Mesothelial cell of epicardium (in vitro differentiated cells): ENCODE measurements at regions not wholly inside any gene's neighbourhood (a gene's known extent, or its start where the extent isn't known, plus 50 kb on each side); places are given as distances from the start of the nearest gene placed in this dataset.

Experiments
- DNase-seq, 2 experiments: peaks; one replicate each; pipeline ENCODE4 v3.0.0; 2021; ENCODE audit warnings: low spot score in 2 of 2; ENCODE audit not compliant: unreplicated experiment in 2 of 2
- H3K27ac Mint-ChIP-seq: 2 replicates; pipeline ENCODE4 v1.8.0; 2021; ENCODE audit warnings: mixed read lengths
- H3K27me3 Mint-ChIP-seq: 2 replicates; pipeline ENCODE4 v1.8.0; 2021; ENCODE audit warnings: low read depth, mixed read lengths
- H3K36me3 Mint-ChIP-seq: 2 replicates; pipeline ENCODE4 v1.8.0; 2021; ENCODE audit warnings: mixed read lengths
- H3K4me1 Mint-ChIP-seq: 2 replicates; pipeline ENCODE4 v1.8.0; 2021; ENCODE audit warnings: mixed read lengths
- H3K4me3 Mint-ChIP-seq: 2 replicates; pipeline ENCODE4 v1.8.0; 2021; ENCODE audit warnings: mild to moderate bottlenecking, moderate library complexity, mixed read lengths
- H3K9me3 Mint-ChIP-seq: 2 replicates; pipeline ENCODE4 v1.8.0; 2021; ENCODE audit warnings: mixed read lengths
- TF ChIP-seq, protein P1 (sequence below): fragments of 200-600 bp; sonication (generic); IDR thresholded peaks from one replicate; pipeline ENCODE4 v1.5.0; 2021; ENCODE audit warnings: antibody characterized with exemption; ENCODE audit not compliant: unreplicated experiment

DNA sequence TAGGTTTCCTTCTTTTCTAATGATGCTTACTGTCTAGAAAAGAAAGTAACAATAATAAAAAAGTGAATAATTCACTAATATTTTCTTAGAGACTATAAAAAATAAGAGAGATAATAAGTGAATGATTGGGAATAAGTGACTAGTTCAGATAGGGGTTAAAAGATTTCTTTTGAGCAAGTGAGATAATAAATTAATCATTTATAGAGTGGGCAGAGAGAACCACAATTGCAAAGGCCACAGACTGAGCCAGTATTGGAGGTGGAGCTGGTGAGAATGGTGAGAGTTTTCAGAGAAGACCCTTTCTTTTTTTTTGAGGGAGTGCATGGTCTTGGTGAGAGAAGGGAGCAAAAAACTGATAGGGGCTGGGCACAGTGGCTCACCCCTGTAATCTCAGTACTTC lies 159.1 kb upstream of the SALL1 start:
- no peak overlapping the region for H3K27ac Mint-ChIP-seq
- H3K4me1 Mint-ChIP-seq = peaks cover 2% of the 10 kb centered on the region
- no peaks in the 10 kb centered on the region for H3K36me3 Mint-ChIP-seq
- H3K4me3 Mint-ChIP-seq = no peak overlapping the region
- no peak for DNase-seq
- TF ChIP-seq, protein P1, sequence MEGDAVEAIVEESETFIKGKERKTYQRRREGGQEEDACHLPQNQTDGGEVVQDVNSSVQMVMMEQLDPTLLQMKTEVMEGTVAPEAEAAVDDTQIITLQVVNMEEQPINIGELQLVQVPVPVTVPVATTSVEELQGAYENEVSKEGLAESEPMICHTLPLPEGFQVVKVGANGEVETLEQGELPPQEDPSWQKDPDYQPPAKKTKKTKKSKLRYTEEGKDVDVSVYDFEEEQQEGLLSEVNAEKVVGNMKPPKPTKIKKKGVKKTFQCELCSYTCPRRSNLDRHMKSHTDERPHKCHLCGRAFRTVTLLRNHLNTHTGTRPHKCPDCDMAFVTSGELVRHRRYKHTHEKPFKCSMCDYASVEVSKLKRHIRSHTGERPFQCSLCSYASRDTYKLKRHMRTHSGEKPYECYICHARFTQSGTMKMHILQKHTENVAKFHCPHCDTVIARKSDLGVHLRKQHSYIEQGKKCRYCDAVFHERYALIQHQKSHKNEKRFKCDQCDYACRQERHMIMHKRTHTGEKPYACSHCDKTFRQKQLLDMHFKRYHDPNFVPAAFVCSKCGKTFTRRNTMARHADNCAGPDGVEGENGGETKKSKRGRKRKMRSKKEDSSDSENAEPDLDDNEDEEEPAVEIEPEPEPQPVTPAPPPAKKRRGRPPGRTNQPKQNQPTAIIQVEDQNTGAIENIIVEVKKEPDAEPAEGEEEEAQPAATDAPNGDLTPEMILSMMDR = no peak
- H3K9me3 Mint-ChIP-seq = peaks cover 4% of the 10 kb centered on the region
- H3K27me3 Mint-ChIP-seq = peaks cover 2% of the 10 kb centered on the region

DNA sequence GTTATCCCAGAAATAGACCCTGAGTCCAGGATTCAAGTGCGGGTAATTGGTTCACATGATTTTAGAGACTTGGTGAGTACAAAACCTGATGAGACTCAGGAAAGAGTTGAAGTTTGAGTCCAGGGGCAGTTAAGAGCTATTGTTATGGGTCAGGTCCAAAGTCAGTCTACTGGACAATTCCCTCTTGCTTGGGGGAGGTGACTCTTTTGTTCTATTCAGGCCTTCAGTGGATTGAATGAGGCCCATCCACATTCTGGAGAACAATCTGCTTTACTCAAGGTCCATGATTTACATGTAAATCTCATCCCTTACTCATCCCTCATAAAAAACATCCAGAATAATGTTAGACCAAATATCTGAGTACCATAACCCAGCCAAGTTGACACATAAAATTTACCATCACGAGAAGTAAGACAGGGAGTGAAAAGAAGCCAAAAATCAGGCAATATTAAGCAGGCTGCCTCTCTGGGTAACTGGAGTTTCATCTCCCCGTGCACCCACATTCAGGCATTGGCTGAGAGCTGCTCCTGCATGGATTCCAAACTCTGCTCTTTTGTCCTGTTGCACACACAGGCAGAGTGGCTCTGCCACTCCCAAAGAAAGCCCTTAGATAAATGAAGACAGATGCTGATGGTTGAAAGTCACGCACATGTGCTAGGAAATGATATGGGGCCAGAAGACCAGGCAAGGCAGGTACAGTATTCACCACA lies 156.0 kb upstream of the SALL1 start:
- peaks cover 2% of the 10 kb centered on the region for H3K4me1 Mint-ChIP-seq
- TF ChIP-seq, protein P1 = no peak
- H3K36me3 Mint-ChIP-seq = no peaks in the 10 kb centered on the region
- H3K27me3 Mint-ChIP-seq = peaks cover 2% of the 10 kb centered on the region
- DNase-seq = no peak
- no peak overlapping the region for H3K27ac Mint-ChIP-seq
- H3K9me3 Mint-ChIP-seq = no peaks in the 10 kb centered on the region
- H3K4me3 Mint-ChIP-seq = no peak overlapping the region

GRCh38 chr16:51306116-51306515 lies 155.0 kb upstream of the SALL1 start:
- Mint-ChIP-seq H3K27me3 (peaks cover 8% of the 10 kb centered on the region), H3K4me3 (no peak overlapping the region), H3K4me1 (peaks cover 2% of the 10 kb centered on the region), H3K9me3 (no peaks in the 10 kb centered on the region), H3K36me3 (no peaks in the 10 kb centered on the region), H3K27ac (no peak overlapping the region)
- DNase-seq = no peak
- TF ChIP-seq, protein P1 = no peak

DNA sequence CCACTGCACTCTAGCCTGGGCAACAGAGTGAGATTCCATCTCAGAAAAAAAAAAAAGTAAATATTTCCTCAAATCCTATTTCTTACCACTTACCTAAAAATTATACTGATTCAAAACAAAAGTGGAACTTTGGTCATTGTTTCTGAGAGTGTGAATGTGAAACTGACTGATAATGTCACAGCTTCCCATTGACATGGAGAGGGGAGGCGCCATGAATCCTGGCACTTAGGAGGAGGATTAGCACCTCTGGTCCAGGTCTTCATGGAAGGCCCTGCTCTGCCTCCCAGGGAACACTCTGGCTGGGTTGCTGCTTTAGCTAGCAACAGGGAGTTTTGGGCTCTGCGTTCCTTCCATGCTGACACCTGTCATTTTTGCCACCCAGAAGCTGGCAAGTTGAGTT lies 154.3 kb upstream of the SALL1 start:
- peaks cover 2% of the 10 kb centered on the region for H3K4me1 Mint-ChIP-seq
- H3K27ac Mint-ChIP-seq = no peak overlapping the region
- peaks cover 12% of the 10 kb centered on the region for H3K27me3 Mint-ChIP-seq
- no peak for DNase-seq
- no peak overlapping the region for H3K4me3 Mint-ChIP-seq
- no peaks in the 10 kb centered on the region for H3K36me3 Mint-ChIP-seq
- H3K9me3 Mint-ChIP-seq = no peaks in the 10 kb centered on the region
- TF ChIP-seq, protein P1 = no peak

- Mint-ChIP-seq H3K27ac (no peak overlapping the region), H3K36me3 (no peaks in the 10 kb centered on the region), H3K9me3 (peaks cover 10% of the 10 kb centered on the region), H3K4me3 (no peak overlapping the region), H3K4me1 (peaks cover 2% of the 10 kb centered on the region), H3K27me3 (peaks cover 10% of the 10 kb centered on the region)
- TF ChIP-seq, protein P1 = no peak
- DNase-seq = no peak
Observed at GRCh38 chr16:51302042-51302441, 151.0 kb upstream of the SALL1 start.
